DMS79 treated with DMSO at 0.1 percent for 48 hours (cell line): ENCODE measurements at regions not wholly inside any gene's neighbourhood (a gene's known extent, or its start where the extent isn't known, plus 50 kb on each side); places are given as distances from the start of the nearest gene placed in this dataset.

Experiments
- DNase-seq: peaks from one replicate; lab custom pipeline; 2025; lab: John Stamatoyannopoulos, UW

- DNase-seq, result no peak
Measured at GRCh38 chr2:5352286-5352685, 339.9 kb upstream of the SOX11 start.

- DNase-seq, result no peak
Measured at GRCh38 chr2:5353565-5353964, 338.6 kb upstream of the SOX11 start.

- DNase-seq, result no peak
Measured at GRCh38 chr2:5359397-5359796, 332.8 kb upstream of the SOX11 start.

GRCh38 chr2:5360081-5360480 is 332.1 kb upstream of the SOX11 start:
- no peak for DNase-seq

- no peak for DNase-seq
Measured at GRCh38 chr2:5364361-5364760, 327.8 kb upstream of the SOX11 start.

GRCh38 chr2:5365871-5366461 is 326.2 kb upstream of the SOX11 start:
- no peak for DNase-seq

GRCh38 chr2:5367321-5367720 is 324.9 kb upstream of the SOX11 start:
- DNase-seq, result no peak

- no peak for DNase-seq
Measured at GRCh38 chr2:5368263-5368662, 323.9 kb upstream of the SOX11 start.

GRCh38 chr2:5369510-5369909 is 322.7 kb upstream of the SOX11 start:
- no peak for DNase-seq

- no peak for DNase-seq
Measured at GRCh38 chr2:5370158-5370557, 322.0 kb upstream of the SOX11 start.

GRCh38 chr2:5372141-5372540 is 320.0 kb upstream of the SOX11 start:
- no peak for DNase-seq

- DNase-seq, result no peak
Measured at GRCh38 chr2:5373200-5373599, 319.0 kb upstream of the SOX11 start.

GRCh38 chr2:5374762-5375161 is 317.4 kb upstream of the SOX11 start:
- no peak for DNase-seq

GRCh38 chr2:5377323-5377722 is 314.9 kb upstream of the SOX11 start:
- no peak for DNase-seq

GRCh38 chr2:5379811-5380210 is 312.4 kb upstream of the SOX11 start:
- DNase-seq, result no peak

GRCh38 chr2:5385596-5385995 is 306.6 kb upstream of the SOX11 start:
- no peak for DNase-seq

GRCh38 chr2:5387406-5387805 is 304.8 kb upstream of the SOX11 start:
- no peak for DNase-seq

- DNase-seq, result no peak
Measured at GRCh38 chr2:5389740-5390139, 302.4 kb upstream of the SOX11 start.

- DNase-seq, result peak; percentile 45
Measured at GRCh38 chr2:5391362-5391761, 300.8 kb upstream of the SOX11 start.

GRCh38 chr2:5392658-5393057 is 299.5 kb upstream of the SOX11 start:
- DNase-seq, result no peak

GRCh38 chr2:5393474-5393873 is 298.7 kb upstream of the SOX11 start:
- no peak for DNase-seq

GRCh38 chr2:5394223-5394622 is 298.0 kb upstream of the SOX11 start:
- DNase-seq, result peak; percentile 6

GRCh38 chr2:5401115-5401657 is 291.0 kb upstream of the SOX11 start:
- DNase-seq, result no peak

- no peak for DNase-seq
Measured at GRCh38 chr2:5403392-5403791, 288.8 kb upstream of the SOX11 start.
